Urothelium cell line (cell line): ENCODE measurements at regions not wholly inside any gene's neighbourhood (a gene's known extent, or its start where the extent isn't known, plus 50 kb on each side); places are given as distances from the start of the nearest gene placed in this dataset.

Source experiments
- DNase-seq: peaks from one replicate; pipeline ENCODE4 v3.0.0; 2011; ENCODE audit warnings: low spot score, mixed read lengths
- FAIRE-seq: peaks from 2 replicates; lab custom pipeline; 2011; peaks lifted over from hg19 to GRCh38; lab: Jason Lieb, UNC

- DNase-seq (peak; percentile 39), FAIRE-seq (no peak)
Measured at GRCh38 chr20:22374678-22375590, 209.4 kb downstream of the FOXA2 start.

GRCh38 chr20:22374066-22374465, 210.3 kb downstream of the FOXA2 start:
- peak; percentile 59 for FAIRE-seq
- DNase-seq = peak; percentile 35

GRCh38 chr20:22373164-22373895, 211.0 kb downstream of the FOXA2 start:
- FAIRE-seq (no peak), DNase-seq (no peak)

- FAIRE-seq = no peak
Measured at GRCh38 chr20:22371843-22372242, 212.5 kb downstream of the FOXA2 start.

GRCh38 chr20:22370137-22370536, 214.2 kb downstream of the FOXA2 start:
- FAIRE-seq (no peak), DNase-seq (no peak)

More at GRCh38 chr20:22371843-22372242, 212.5 kb downstream of the FOXA2 start:
- no peak for DNase-seq

GRCh38 chr20:22369100-22369499, 215.3 kb downstream of the FOXA2 start:
- no peak for DNase-seq
- no peak for FAIRE-seq

DNA sequence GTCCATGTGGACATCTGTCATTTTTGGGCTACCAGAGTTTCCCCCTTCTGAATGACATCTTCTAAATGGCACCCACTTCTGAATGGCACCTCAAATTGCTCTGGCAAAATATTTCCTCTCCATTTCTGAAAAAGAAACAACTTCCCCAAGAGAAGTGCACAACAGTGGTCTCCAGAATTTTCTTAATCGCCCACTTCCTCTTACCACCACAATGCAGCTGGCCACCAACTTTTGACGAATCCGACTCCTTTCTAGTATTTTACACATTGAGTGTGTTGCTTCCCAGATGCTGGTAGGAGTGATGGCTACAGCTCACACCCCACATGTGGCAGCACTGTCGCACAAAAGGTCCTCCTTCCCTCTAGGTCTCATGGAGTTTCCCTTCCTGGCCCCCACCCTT, 216.1 kb downstream of the FOXA2 start:
- no peak for FAIRE-seq

GRCh38 chr20:22366631-22367030, 217.7 kb downstream of the FOXA2 start:
- no peak for FAIRE-seq
- no peak for DNase-seq

More for the DNA sequence above, 216.1 kb downstream of the FOXA2 start:
- no peak for DNase-seq

GRCh38 chr20:22354647-22355046, 229.7 kb downstream of the FOXA2 start:
- DNase-seq (no peak), FAIRE-seq (no peak)

DNA sequence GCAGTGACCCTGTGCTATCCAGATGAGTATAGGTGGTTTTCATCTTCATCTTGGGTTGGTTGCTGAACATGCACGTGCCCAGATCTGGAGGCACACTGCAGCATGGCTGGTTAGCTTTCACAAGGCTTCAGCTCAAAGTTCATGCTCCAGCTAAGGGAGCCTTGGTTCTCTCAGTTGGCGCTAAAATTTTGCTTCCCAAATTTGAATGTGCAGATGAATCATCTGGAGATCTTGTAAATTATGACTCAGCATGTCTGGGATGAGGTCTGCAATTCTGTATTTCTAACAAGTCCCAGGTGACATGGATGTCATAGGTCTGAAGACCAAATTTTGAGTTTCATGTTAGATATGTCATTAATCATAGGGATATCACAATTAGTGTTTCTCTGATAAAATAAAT, 230.8 kb downstream of the FOXA2 start:
- DNase-seq = no peak
- no peak for FAIRE-seq

GRCh38 chr20:22352019-22352418, 232.4 kb downstream of the FOXA2 start:
- DNase-seq = no peak

DNA sequence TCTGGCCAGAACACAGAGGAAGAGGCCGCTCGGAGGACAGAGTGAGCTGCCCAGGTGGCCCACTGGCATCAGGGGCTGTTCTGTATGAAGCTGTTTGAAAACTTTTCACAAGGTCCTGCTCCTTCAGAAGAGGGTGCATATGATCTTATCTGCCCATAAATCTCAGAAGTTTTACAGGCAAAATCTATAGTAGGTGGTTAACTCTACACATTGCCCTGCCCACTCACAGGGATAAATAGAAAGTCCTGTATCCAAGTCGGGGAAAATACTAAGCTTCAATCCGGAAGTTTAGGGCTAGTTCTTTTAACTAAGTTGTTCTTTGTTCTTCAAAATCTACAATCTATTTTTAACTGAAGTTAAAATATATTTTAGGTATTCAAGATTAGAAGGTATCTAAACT, 233.7 kb downstream of the FOXA2 start:
- FAIRE-seq (no peak), DNase-seq (no peak)

More at GRCh38 chr20:22352019-22352418, 232.4 kb downstream of the FOXA2 start:
- FAIRE-seq = no peak

DNA sequence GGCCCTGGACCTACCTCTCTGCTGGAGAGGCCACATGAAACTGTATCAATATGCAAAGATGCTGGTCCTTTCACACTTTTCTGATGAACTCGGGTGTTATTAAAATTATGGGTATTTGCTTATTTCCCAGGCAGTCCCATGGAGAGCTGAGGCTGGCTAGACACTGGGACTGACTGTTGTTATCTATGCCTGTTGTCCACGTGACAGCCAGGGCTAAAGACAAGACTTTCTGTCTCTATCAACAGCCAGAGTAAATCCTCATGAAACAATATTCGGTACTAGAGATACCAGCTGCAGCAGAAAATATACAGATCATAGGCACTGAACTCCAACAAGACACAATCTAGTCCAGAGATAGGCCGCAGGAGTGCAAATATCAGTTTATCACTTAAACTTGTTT, 236.4 kb downstream of the FOXA2 start:
- DNase-seq (no peak), FAIRE-seq (no peak)

DNA sequence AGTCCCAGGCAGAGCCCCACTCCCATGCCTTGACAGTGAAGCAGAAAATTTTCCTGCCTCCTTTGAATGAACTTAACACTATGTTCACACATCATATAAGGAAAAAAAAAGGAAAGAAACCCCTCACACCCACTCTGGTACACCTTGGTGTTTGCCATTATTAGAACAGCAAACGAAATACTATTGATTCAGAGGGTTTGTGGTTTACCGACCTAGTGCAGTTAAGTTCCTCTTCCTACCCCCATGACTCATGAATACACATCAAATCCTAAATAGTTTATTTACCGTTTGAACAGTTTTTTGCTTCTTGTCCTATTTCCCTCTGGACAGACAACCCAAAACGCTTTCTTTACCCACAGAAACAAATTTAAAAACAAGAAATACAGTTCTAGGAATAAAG, 237.7 kb downstream of the FOXA2 start:
- FAIRE-seq (no peak), DNase-seq (no peak)

DNA sequence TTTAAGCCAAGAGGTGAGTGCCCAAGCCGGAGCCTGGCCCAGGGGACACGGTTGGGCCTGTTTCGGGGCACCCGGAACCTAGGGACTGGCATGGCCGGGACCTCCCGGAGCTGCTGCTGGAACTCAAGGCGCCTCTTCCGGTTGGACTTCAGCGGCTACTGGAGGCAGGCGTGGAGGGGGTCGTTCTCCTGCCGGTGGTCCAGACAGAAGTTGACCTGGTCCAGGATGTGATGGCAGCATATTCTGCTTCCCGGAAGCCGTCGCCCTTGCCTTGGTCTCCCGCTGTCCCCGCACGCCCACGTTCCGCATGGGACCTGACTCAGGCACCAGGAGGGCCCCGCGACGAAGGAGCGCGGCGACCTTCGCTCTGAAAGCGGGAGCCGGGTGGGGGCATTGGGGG, 240.8 kb downstream of the FOXA2 start:
- FAIRE-seq = no peak
- DNase-seq = no peak

DNA sequence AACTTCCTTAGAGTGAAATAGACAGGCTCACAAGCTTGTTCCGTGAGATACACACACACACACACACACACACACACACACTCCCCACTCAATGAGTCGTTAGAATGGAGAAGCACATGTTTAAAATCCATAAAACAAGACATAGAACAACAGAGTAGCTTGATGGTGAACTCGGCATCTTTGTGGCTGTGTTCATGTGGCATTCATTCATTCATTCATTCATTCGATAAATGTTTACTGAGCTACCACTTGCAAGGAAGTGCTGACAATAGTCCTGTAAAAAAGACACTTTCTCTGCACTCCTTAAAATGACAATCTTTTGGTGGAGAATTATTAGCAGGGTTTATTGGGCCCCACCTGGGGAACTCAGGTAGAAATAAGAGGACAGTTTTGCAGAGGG, 242.0 kb downstream of the FOXA2 start:
- DNase-seq = no peak
- FAIRE-seq = no peak

DNA sequence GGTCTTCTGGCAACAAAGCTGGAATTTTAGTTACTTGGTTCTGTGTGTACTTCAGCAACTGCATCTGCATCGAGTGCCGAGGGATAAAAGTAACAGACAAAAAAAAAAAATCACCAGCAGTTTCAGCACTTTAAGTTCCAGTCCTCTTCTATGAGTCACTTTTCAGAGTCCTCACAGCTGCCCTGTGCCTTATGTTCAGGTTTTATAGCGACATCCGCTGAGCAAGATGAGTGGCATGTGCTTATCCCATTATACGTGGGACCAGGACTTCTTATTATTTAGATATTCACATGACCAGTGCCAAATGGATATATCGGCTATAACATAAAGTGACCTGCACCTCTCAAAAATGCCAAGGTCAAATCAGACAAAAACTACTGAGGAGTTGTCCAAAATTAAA, 242.9 kb downstream of the FOXA2 start:
- DNase-seq (peak; percentile 58), FAIRE-seq (no peak)

DNA sequence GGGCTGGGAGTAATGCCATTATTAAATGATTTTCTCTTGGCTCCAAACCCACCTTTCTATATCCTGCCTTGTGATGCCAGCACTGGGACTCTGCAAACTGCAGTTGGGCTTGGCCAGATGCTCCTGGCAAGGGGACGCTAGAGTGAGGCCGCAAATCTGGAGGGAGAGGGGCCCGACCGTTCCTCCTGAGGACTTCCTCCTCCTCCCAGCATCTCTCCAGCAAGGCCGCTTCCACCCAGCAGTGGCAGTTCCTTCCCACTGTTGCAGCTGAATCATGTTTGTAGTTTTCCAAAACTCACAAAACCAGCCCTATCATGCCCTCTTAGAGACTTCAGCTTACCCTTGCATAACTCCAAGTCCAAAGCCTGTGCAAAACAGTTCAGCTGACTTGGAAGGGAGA, 244.4 kb downstream of the FOXA2 start:
- no peak for DNase-seq
- FAIRE-seq = no peak

GRCh38 chr20:22339091-22339881, 245.1 kb downstream of the FOXA2 start:
- DNase-seq (peak; percentile 52), FAIRE-seq (peak; percentile 40)

DNA sequence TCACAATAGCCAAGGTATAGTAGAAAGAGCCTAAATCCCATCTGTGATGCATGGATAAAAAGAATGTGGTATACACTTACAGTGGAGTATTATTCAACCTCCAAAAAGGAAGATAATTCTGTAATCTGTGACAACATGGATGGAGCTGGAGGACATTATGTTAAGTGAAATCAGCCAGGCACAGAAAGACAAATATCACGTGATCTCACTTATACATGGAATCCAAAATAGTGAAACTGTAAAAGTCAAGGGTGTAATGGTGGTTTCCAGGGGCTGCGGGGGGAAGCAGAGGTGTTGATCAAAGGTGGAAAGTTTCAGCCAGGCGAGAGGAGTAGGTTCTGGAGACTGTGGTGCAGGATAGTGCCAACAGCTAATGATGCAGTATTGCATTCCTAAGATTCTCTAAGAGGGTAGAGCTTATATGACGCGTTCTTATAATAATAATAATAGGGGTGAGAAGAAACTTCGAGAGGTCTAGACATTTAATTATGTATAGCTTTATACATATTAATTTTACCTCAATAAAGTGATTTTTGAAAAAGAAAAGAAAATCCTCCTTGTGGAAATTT, 246.1 kb downstream of the FOXA2 start:
- DNase-seq = no peak
- FAIRE-seq = no peak

GRCh38 chr20:22335210-22335609, 249.2 kb downstream of the FOXA2 start:
- DNase-seq (no peak), FAIRE-seq (no peak)
